HG02938 (cell line): ENCODE measurements at regions not wholly inside any gene's neighbourhood (a gene's known extent, or its start where the extent isn't known, plus 50 kb on each side); places are given as distances from the start of the nearest gene placed in this dataset.

Experiments used
- ATAC-seq: cut with Tn5 transposase; IDR thresholded peaks from one replicate; pipeline ENCODE4 v1.9.1; 2021; ENCODE audit warnings: mild to moderate bottlenecking, moderate library complexity; ENCODE audit not compliant: unreplicated experiment

- ATAC-seq: no peak
Measured at GRCh38 chr10:128879030-128879429, 588.0 kb upstream of the MGMT start.

DNA sequence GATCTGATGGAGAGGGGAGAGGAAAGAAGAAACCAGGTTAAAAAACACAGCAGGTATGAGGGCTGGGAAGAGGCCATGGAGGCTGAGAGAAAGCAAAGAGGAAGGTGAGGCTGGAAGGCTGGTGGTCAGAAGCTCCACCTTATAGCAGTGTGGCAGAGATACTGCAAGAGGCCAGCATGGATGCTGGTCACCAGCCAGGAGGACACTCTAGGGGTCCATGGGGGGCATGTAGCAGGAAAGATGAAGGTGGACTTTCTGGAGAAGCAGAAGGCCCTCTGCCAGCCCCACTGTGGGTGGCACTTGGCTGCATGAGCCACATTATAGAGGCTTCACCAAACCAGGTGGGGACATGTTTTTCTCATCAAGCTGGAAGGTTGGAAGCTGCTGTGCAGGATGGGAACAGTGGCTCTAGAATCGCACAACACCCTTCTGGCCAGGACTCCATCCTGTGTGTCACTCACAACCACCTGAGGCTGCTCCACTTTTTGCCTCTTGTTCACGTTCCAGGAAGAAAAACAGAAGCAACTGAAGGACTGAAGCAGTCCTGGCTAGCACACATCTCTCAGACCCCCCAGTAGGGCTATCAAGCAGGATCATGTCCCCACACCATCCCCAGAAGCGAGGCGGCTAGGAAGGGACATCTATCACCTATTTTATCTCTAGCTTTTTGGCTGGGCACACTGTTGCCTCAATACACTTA, 587.5 kb upstream of the MGMT start:
- ATAC-seq: no peak

DNA sequence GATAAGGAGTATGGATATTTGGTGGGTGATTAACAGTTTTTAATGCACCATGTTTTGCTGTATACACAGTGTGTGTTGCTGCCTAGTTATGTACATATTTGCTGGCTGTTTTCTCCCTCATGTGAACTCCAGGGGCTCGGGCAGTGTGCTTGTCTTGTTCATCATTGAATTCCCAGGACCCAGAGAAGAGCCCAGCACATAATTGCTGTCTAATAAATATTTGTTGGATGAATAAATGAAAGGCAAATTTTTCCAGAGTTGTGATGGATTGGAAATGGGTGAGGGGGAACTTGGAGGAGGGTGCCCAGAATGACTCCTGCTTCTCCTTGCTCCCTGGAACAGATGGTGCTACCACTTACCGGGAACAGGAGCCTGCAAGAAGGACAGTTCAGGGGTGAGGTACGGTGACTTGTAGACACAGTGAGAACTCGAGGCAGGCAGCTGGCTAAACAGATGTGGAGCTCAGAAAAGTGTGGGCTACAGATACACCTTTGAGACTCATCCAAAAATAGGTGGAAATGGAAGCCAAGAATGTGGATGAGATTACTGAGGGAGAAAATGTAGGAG, 586.8 kb upstream of the MGMT start:
- no peak for ATAC-seq

GRCh38 chr10:128881086-128881485, 586.0 kb upstream of the MGMT start:
- ATAC-seq: no peak

GRCh38 chr10:128883231-128884032, 583.6 kb upstream of the MGMT start:
- no peak for ATAC-seq

DNA sequence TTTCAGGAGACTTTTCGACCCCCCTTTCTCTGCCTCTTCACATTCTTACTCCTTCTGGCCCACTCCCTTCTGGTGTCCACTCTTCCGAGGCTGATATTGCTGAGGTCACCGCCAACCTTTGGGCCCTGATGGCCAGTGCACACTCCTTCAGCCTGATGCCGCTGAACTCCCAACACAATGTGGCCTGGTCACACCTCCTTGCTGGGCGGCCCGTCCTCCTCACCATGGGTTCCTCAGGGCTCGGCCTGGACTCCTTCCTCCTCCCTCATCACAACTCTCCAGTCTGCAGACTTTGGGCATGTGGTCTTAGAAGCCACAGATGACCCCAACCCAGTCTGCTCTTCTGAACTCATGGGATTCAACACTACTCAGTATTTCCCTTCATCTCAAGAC, 583.0 kb upstream of the MGMT start:
- no peak for ATAC-seq

DNA sequence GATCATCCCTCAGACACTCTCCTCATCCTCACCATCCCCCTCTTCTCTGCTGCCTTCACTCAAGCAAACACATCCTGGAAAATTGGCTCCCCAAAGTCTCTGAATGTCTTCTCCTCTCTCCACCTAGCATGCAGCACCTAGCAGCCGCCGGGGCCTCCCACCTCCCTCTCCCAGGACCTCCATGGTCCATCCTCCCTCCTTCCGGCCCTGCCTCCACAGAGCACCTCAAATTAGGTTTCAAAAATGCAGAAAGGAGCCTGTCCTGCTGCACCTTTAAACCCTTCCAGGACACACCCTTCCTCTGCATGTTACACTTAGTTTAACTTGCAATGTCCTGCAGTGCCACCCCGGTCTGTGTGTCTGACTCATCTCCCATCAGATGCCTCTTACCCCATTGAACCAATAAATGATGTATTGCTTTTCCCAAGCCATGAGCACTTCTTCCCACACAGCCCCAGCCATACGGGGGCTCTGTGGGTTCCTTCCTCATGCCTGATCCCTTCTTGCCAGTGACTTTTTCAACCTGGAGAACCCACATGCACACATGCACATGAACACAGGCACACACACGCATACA, 582.5 kb upstream of the MGMT start:
- ATAC-seq: no peak

- ATAC-seq: no peak
Measured at GRCh38 chr10:128885573-128886555, 581.2 kb upstream of the MGMT start.

- no peak for ATAC-seq
Measured at GRCh38 chr10:128887856-128888255, 579.2 kb upstream of the MGMT start.

GRCh38 chr10:128892005-128892404, 575.0 kb upstream of the MGMT start:
- ATAC-seq: no peak

DNA sequence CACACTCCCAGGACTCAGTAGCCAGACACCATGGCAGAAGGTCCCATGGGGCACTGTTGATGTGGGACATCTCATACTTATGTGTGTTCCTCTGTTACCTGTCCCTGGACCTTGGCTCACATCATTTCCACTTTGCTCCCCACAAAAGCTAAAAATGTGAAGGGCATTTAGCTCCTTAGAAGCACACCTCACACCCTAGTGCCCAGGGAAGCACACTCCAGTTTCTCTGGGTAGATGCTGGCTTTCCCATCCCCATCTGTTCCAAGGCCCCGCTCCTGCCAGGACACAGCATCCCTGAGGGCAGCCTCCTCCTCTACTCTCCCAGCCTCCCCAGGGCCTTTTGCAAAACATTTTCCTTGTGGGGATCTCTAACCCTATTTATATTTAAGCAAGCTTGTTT, 572.4 kb upstream of the MGMT start:
- ATAC-seq: no peak

DNA sequence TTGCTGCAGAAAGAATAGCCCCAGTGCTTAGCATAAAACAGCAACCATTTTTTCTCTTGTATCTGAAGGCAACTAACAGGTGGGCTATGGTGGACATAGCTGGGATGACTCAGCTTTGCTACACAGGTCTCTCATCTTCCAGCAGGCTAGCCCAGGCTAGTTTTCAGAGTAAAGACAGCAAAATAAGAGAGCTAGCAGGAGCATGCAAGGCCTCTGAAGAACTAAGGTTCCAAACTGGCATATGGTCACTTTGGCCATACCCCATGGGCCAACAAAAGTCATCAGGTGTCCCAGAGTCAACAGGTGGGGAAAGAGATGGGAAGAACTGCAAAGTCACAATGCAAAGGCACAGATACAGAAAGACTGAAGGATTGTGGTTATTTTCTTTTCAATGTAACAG, 571.6 kb upstream of the MGMT start:
- ATAC-seq: no peak

DNA sequence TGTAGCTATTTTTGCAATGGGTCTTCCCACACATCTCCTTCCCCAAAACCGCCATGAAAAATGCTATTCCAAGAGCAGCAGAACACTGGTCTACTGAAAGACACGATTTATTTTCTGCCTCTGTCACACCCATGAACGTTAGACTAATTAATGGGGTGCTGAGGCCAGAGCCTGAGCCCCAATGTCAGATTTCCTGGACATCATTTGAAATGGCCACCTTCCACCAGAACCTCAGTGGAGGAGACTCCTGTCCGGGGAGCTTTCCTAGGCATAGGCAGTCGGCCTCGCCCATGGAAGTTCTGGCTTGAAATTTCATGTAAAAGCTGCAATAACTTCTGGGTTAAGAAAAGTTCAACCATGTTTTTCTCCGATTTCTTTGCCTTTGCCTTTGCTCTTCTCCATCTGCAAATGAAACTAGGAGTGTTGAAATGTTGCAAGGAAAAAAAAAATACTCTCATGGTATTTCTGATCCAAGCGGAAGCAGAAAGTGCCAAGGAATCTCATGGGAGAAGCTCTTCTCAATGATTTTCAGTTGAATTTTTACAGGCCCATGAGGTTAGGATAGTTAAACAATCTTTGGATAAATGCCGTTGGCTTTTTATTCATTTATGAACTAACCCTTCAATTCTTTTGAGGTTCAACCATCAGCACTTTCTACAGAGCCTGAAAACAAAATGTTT, 570.8 kb upstream of the MGMT start:
- ATAC-seq: no peak

DNA sequence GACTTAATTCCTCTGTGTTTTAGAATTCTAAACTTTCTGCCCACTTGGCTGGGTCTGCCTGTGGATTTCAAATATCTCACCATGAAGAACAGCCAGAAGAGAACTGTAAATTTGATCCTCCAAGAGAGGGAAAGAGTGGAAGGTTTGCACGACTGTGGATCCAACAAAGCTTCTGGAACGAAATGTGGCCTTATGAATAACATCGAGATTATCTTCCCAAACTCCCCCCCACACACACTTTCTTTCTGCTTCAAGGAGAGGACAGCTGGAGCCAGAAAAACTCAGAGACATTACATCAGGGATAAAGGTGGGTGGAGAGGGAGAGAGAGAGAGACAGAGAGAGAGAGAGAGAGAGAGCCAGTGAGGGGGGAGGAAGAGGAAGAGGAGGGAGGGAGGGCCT, 570.1 kb upstream of the MGMT start:
- ATAC-seq: no peak

- no peak for ATAC-seq
Measured at GRCh38 chr10:128897401-128898129, 569.5 kb upstream of the MGMT start.

DNA sequence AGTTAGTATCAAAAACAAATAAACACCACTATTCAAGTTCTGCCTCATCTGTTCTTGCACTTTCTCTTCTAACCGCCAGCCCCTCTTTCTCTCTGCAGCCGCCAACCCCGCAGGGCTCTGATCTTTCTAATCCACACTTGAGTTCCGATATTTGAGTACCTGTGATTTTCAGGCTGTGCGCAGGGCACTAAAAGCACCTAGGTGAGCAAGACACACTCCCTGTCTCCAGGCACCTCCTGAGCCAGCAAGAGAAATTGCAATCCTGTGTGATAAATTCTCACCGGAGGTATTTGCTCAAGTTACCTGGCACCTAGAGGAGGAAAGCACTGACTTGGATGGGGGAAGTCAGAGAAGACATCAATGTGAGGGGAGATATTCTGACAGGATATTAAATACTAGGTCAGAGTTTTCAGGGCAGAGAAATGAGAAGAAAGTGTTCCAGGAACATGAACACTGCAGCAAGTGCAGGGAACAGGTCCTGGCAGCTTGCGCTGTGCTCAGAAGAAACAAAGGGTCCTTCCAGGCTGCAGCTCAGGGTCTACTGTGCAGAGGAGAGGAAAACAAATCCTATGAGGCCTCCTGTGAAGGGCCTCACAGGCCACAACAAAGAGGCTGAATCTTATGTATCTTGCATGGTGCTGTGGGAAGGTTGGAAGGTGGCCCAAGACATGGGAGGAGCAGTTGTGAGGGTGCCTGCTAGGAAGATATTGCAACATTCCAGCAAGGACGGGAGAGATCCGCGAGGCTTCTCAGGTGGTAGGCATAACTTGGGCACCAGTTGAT, 568.7 kb upstream of the MGMT start:
- no peak for ATAC-seq

DNA sequence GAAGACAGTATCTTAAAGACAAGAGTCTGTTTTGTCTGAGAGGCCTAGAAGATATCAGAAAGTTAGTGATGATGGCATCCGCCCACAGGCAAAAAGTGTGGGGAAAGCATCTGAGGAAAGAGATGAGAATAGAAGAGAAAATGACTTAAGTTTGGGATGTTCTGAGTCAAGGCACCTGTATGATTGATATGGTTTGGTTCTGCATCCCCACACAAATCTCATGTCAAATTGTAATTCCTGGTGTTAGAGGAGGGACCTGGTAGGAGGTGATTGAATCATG, 568.2 kb upstream of the MGMT start:
- no peak for ATAC-seq

- no peak for ATAC-seq
Measured at GRCh38 chr10:128900456-128900855, 566.6 kb upstream of the MGMT start.

- ATAC-seq: no peak
Measured at GRCh38 chr10:128901236-128901635, 565.8 kb upstream of the MGMT start.
